HG02884 (cell line): ENCODE measurements at regions not wholly inside any gene's neighbourhood (a gene's known extent, or its start where the extent isn't known, plus 50 kb on each side); places are given as distances from the start of the nearest gene placed in this dataset.

ENCODE experiments used
- ATAC-seq: cut with Tn5 transposase; IDR thresholded peaks from one replicate; pipeline ENCODE4 v1.9.1; 2021; ENCODE audit warnings: mild to moderate bottlenecking, moderate library complexity; ENCODE audit not compliant: unreplicated experiment

DNA sequence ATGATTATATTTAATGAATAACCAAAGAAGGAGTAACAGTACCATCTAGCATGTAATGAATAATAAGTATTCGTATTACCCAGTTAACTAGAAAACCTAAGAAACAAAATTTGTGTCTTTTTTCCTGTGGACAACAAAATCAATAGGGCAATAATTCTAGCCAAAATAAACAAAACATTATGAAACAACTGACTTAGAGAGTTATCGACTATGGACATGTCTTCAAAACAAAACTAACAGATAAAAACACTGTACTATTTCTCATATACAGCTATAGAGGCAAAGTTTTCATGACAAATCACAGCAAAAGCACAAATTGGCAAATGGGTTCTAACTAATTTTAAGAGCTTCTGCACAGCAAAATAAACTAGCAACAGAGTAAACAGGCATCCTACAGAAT, 224.1 kb downstream of the ALX1 start:
- no peak for ATAC-seq

GRCh38 chr12:85504624-85505023, 224.6 kb downstream of the ALX1 start:
- no peak for ATAC-seq

- ATAC-seq, result no peak
Measured at GRCh38 chr12:85507456-85507855, 227.4 kb downstream of the ALX1 start.

DNA sequence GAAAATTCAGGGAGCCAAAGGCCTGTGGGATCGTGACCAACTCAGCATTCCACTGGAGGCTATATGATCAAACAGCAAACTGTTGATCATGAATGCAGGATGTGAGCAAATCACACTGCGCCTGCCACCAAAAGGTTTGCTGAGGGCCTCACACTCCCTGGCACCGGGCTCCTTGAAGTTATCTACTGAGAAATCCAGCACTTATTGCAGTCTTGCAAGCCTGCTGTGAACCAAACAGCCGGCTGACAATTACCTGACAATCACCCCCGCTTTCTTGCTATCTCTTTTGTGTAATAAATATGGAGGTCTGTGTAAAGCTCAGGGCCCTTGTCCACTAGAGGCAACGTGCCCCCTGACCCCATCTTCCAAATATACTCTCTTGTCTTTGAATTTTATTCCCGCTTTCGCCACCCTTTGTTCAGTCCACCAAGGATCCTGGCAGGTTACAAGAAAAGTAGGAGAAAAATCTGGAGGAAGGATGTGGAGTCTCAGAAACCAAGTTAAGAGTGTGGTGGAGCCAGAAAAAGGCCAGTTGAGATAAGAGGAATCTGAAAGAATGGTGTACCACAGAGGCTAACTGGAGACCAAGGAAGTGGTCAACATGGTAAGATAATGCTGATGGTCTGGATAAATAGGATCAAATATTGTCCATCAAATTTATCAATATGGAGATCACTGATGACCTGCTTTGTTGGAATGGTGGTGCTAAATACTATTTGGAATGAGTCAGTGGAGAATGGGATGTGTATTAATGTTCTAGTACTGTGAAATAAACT, 229.2 kb downstream of the ALX1 start:
- ATAC-seq, result peak; percentile 19

GRCh38 chr12:85509857-85510256, 229.8 kb downstream of the ALX1 start:
- peak; percentile 92 for ATAC-seq

GRCh38 chr12:85516039-85516438, 236.0 kb downstream of the ALX1 start:
- no peak for ATAC-seq

- no peak for ATAC-seq
Measured at GRCh38 chr12:85516667-85517325, 236.8 kb downstream of the ALX1 start.

- ATAC-seq, result no peak
Measured at GRCh38 chr12:85519163-85519562, 239.1 kb downstream of the ALX1 start.

GRCh38 chr12:85523197-85523596, 243.2 kb downstream of the ALX1 start:
- no peak for ATAC-seq

GRCh38 chr12:85527192-85527591, 247.2 kb downstream of the ALX1 start:
- ATAC-seq, result peak; percentile 72

GRCh38 chr12:85529896-85530295, 249.9 kb downstream of the ALX1 start:
- ATAC-seq, result no peak

- ATAC-seq, result no peak
Measured at GRCh38 chr12:85530456-85530855, 250.4 kb downstream of the ALX1 start.

- ATAC-seq, result peak; percentile 77
Measured at GRCh38 chr12:85531341-85531740, 251.3 kb downstream of the ALX1 start.

DNA sequence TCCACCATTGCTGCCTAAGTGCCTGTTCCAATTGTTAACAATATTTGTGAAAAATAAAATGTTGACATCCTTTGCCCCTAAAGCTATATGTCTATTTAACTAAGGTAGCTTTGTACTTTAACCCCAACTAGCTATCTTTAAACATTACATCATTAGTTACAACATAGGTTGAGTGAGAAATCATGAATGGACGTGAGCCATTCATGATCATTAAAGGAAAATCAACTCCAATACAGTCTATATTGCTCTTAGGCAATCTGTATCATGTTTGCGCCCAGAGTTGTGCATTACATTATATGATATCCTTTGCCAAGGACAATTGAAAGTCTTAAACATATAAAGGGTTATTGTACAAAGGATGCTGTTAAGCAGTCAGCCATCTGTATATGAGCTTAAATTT, 269.6 kb downstream of the ALX1 start:
- ATAC-seq, result no peak

DNA sequence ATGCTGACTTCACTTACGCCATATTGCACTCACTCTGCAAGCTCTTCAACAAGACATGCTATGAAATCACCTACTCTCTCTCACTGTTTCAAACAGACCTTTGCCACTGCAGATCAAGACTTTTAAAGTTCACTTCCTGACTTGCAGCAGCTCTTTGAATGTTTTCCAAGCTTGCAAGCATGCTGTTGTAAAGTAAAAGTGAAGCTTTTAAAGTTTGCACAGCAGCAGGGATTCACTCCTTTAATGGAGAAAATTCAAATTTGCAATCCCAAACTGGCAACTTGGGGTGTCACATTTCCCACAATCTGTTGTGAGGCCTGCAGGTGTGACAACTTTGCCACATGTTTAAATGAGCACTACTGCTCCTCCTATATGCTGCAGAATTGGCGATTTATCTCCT, 270.9 kb downstream of the ALX1 start:
- no peak for ATAC-seq

DNA sequence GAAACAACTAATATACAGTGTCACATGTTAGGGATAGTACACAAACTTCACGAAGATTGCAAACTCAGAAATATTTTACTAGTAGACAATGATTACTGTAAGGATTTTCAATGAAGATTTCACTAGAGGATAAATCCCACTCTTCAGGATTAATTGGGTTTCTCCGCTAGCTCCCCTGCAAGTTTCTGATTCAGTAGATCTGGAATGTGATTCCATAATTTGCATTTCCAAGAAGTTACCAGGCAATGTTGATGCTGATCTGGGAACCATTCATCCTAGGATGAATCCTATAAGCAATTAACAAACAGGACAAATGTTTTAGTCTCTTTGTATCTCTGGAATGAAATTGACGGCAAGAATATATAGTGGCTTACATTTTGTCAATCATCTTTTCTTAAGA, 272.4 kb downstream of the ALX1 start:
- no peak for ATAC-seq

GRCh38 chr12:85557850-85558249, 277.8 kb downstream of the ALX1 start:
- no peak for ATAC-seq

- no peak for ATAC-seq
Measured at GRCh38 chr12:85558684-85559083, 277.5 kb downstream of the RASSF9 start.

DNA sequence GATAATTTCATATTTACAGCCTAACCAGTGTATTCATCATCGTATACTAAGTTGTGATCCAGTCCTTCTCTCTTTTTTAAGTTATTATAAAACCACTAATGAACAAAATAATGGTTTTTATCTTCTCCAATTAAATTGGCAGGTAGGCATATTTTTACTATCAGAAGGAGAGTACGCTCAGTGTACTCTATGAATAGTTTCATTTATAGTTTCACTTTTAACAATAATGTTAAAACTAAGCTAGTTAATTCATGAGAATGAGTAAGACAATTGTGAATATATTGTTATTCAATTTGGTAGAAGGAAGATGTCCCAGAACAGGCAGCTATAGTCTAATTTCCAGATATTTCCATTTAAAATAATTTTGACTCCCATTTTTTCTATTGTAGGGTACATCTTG, 277.1 kb downstream of the RASSF9 start:
- no peak for ATAC-seq

- ATAC-seq, result no peak
Measured at GRCh38 chr12:85559536-85559935, 276.7 kb downstream of the RASSF9 start.

DNA sequence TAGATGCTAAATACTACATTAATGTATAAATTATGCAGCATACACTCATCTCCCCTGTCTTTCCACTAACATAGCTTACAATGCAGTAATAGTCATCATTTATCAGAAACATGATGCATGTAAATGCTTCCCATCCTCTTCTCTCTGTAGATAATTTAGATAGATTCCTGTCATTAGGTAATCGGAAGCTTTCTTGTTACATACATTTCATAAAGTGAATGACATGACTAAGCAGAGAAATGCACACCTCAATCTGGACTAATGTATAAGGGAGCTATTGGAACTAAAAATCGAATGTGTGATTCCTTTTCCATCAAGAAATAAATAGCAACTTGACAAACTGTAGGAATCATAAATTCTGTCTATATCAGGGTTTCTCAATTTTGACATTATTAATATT, 273.4 kb downstream of the RASSF9 start:
- no peak for ATAC-seq

DNA sequence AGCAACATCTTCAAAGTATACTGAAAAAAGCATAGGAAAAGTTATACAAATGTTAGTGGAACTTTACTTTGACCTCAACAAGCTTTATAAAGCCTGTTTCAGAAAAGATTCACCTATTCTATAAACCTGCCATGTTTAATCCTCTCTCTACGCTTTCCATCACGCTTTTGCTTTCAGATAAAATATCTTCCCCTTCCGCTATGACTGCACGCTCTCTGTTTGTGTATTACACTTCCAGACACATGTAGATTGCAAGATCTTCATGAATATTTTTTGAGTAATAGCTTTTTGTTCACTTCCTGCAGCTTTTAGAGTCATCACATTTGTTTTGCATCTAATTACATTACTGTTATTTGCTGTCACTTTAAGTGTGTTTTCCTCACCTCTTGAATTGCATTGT, 271.4 kb downstream of the RASSF9 start:
- ATAC-seq, result no peak
